Vagina (tissue), 2 donors: ENCODE measurements at regions not wholly inside any gene's neighbourhood (a gene's known extent, or its start where the extent isn't known, plus 50 kb on each side); places are given as distances from the start of the nearest gene placed in this dataset.

Experiments
- CTCF ChIP-seq, 3 experiments: fragments of 450-650 bp in 2 of 3; fragments of 200-600 bp in 1 of 3; sonication (generic) in 1 of 3; IDR thresholded peaks; one replicate each; pipeline ENCODE4 v1.5.1; 2017 to 2019; ENCODE audit warnings: antibody characterized with exemption in 3 of 3, mild to moderate bottlenecking in 2 of 3, moderate library complexity in 2 of 3
- POLR2AphosphoS5 ChIP-seq, 2 donors: sonication (generic); formaldehyde crosslinking; IDR thresholded peaks; one replicate each; pipeline ENCODE4 v1.9.0; 2017; ENCODE audit warnings: antibody characterized with exemption in 2 of 2, mild to moderate bottlenecking in 2 of 2, low read depth in 1 of 2; ENCODE audit not compliant: insufficient read depth in 1 of 2

GRCh38 chr18:67951137-67951536 lies 434.6 kb upstream of the DSEL start:
- TF ChIP-seq CTCF (IDR thresholded peaks at IDR 0.05) (no peak), POLR2AphosphoS5 (IDR thresholded peaks at IDR 0.05; ENCODE audit: insufficient read depth in 1 of 2, low read depth in 1 of 2) (no peak)
